ENCODE measurements at regions not wholly inside any gene's neighbourhood (a gene's known extent, or its start where the extent isn't known, plus 50 kb on each side); places are given as distances from the start of the nearest gene placed in this dataset.

- WGBS, 2 donors: 57 to 67% methylated on average over 3 of the region's 3 CpGs
- no peaks in the 10 kb centered on the region for H3K36me3 ChIP-seq
- no peak for DNase-seq
- H3K27ac ChIP-seq: no peak overlapping the region
- intact Hi-C loops (cut with DNase I): no loop called here
- ATAC-seq: no peak
- H3K4me1 ChIP-seq: no peaks in the 10 kb centered on the region
- TF ChIP-seq CTCF (IDR thresholded peaks at IDR 0.05): no peak
- no peaks in the 10 kb centered on the region for H3K27me3 ChIP-seq
- peaks cover 0 to 25% (median 3%) of the 10 kb centered on the region in 11 donors for H3K9me3 ChIP-seq
- no peak overlapping the region for H3K4me3 ChIP-seq
Measured at GRCh38 chr12:103139876-103140275, 182.4 kb downstream of the ASCL1 start.

GRCh38 chr12:103140286-103140685 lies 182.8 kb downstream of the ASCL1 start:
- Histone ChIP-seq H3K36me3 (no peaks in the 10 kb centered on the region), H3K27me3 (no peaks in the 10 kb centered on the region), H3K4me1 (no peaks in the 10 kb centered on the region), H3K4me3 (no peak overlapping the region), H3K9me3 (peaks cover 0 to 25% (median 0%) of the 10 kb centered on the region in 11 donors), H3K27ac (no peak overlapping the region)
- WGBS, 2 donors: 49 to 52% methylated on average over 5 of the region's 5 CpGs
- ATAC-seq: no peak
- intact Hi-C loops (cut with DNase I): no loop called here
- TF ChIP-seq CTCF (IDR thresholded peaks at IDR 0.05): no peak
- DNase-seq: no peak

- no peaks in the 10 kb centered on the region for H3K27me3 ChIP-seq
- 80 to 84% methylated on average over 5 of the region's 5 CpGs for WGBS, 2 donors
- TF ChIP-seq CTCF (IDR thresholded peaks at IDR 0.05): no peak
- no peaks in the 10 kb centered on the region for H3K36me3 ChIP-seq
- H3K4me3 ChIP-seq: no peak overlapping the region
- peaks cover 0 to 8% (median 0%) of the 10 kb centered on the region in 11 donors for H3K9me3 ChIP-seq
- no peak overlapping the region for H3K27ac ChIP-seq
- H3K4me1 ChIP-seq: no peaks in the 10 kb centered on the region
- ATAC-seq: no peak
- no peak for DNase-seq
- intact Hi-C loops (cut with DNase I): no loop called here
Measured at GRCh38 chr12:103144278-103144677, 186.8 kb downstream of the ASCL1 start.

GRCh38 chr12:103160622-103161021 lies 203.1 kb downstream of the ASCL1 start:
- intact Hi-C loops (cut with DNase I): no loop called here
- no peaks in the 10 kb centered on the region for H3K36me3 ChIP-seq
- H3K27ac ChIP-seq: no peak overlapping the region
- no peaks in the 10 kb centered on the region for H3K4me1 ChIP-seq
- TF ChIP-seq CTCF (IDR thresholded peaks at IDR 0.05): no peak
- 75 to 76% methylated on average over 2 of the region's 2 CpGs for WGBS, 2 donors
- H3K27me3 ChIP-seq: no peaks in the 10 kb centered on the region
- peaks cover 0 to 20% (median 0%) of the 10 kb centered on the region in 11 donors for H3K9me3 ChIP-seq
- no peak overlapping the region for H3K4me3 ChIP-seq
- ATAC-seq (no peak), DNase-seq (no peak)
